ENCODE measurements at regions not wholly inside any gene's neighbourhood (a gene's known extent, or its start where the extent isn't known, plus 50 kb on each side); places are given as distances from the start of the nearest gene placed in this dataset.

- H3K36me3 ChIP-seq (replicated peaks in 1 of 2; ENCODE audit: control insufficient read depth in 1 of 2, insufficient read depth in 2 of 2, low read length in 1 of 2): no peaks in the 10 kb centered on the region
- no peaks in the 10 kb centered on the region for H3K9me3 ChIP-seq
- no peaks in the 10 kb centered on the region for H3K79me2 ChIP-seq (ENCODE audit: insufficient read depth)
- H3K4me1 ChIP-seq (ENCODE audit: control insufficient read depth in 1 of 2, insufficient read depth in 2 of 2, low read depth in 1 of 2, low read length in 1 of 2): no peaks in the 10 kb centered on the region
- no peaks in the 10 kb centered on the region for H3K9me2 ChIP-seq
- no peaks in the 10 kb centered on the region for H4K20me1 ChIP-seq (ENCODE audit: insufficient read depth)
- no peak overlapping the region; a peak in 1 of 4 replicates for H3K27ac ChIP-seq (ENCODE audit: low read depth in 2 of 2, low read length in 1 of 2)
- no peak for DNase-seq
- H3K27me3 ChIP-seq (ENCODE audit: insufficient read depth): no peaks in the 10 kb centered on the region
- no peak overlapping the region for H3K9ac ChIP-seq
- no peak for TF ChIP-seq USF2 (IDR thresholded peaks at IDR 0.05; ENCODE audit: borderline replicate concordance, low read depth, low read length)
- no peak for TF ChIP-seq SMC3 (IDR thresholded peaks at IDR 0.05; ENCODE audit: low read depth, low read length)
- TF ChIP-seq ELF1 (IDR thresholded peaks at IDR 0.05): no peak
- TF ChIP-seq MAX (IDR thresholded peaks at IDR 0.05; ENCODE audit: low read depth): no peak
- no peak for TF ChIP-seq GABPA (IDR thresholded peaks at IDR 0.05; ENCODE audit: low read depth)
- no peak for TF ChIP-seq CTCF (IDR thresholded peaks at IDR 0.05)
- no peak for TF ChIP-seq FOXJ3 (CRISPR knock-in tag; IDR thresholded peaks at IDR 0.05)
- no peak for TF ChIP-seq PBX3 (IDR thresholded peaks at IDR 0.05)
- no peak for TF ChIP-seq JUND (IDR thresholded peaks at IDR 0.05)
- TF ChIP-seq IRF3 (IDR thresholded peaks at IDR 0.05; ENCODE audit: low read depth, low read length): no peak
- TF ChIP-seq MXI1 (IDR thresholded peaks at IDR 0.05; ENCODE audit: low read depth, low read length): no peak
- TF ChIP-seq RAD21 (IDR thresholded peaks at IDR 0.05; ENCODE audit: low read length): no peak
- TF ChIP-seq TCF12 (IDR thresholded peaks at IDR 0.05): no peak
- no peak for TF ChIP-seq GATA2 (CRISPR knock-in tag; IDR thresholded peaks at IDR 0.05)
- no peak for TF ChIP-seq MEF2A (IDR thresholded peaks at IDR 0.05; ENCODE audit: borderline replicate concordance, low read depth)
- TF ChIP-seq FOXM1 (IDR thresholded peaks at IDR 0.05; ENCODE audit: low read depth): no peak
- no peak for TF ChIP-seq NRF1 (IDR thresholded peaks at IDR 0.05; ENCODE audit: low read depth, low read length)
- CTCF ChIA-PET: no interaction called here
- no peak overlapping the region for H3K4me2 ChIP-seq
- H2AFZ ChIP-seq (ENCODE audit: low read depth): no peak overlapping the region
- POLR2A ChIA-PET: no interaction called here
- no peaks in the 10 kb centered on the region for H3F3A ChIP-seq (replicated peaks; ENCODE audit: insufficient read depth)
- WGBS (ENCODE audit: low lambda C conversion rate): 33% methylated on average over 3 of the region's 3 CpGs
- no peak overlapping the region for H3K4me3 ChIP-seq (ENCODE audit: low read depth in 2 of 2, low read length in 1 of 2)
Measured at GRCh38 chr4:123578276-123579029, 181.9 kb downstream of the SPRY1 start.

Data from SK-N-SH (cell line).